CD4-positive, alpha-beta T cell (primary cell): ENCODE measurements at regions not wholly inside any gene's neighbourhood (a gene's known extent, or its start where the extent isn't known, plus 50 kb on each side); places are given as distances from the start of the nearest gene placed in this dataset.

Source experiments
- ATAC-seq: fragments of 200-7000 bp; cut with Tn5 transposase; one replicate; pipeline ENCODE4 v1.10.0; 2022; ENCODE audit warnings: mild to moderate bottlenecking; ENCODE audit not compliant: poor library complexity
- CTCF ChIA-PET: fragments of 350-600 bp; sonication (Branson Sonifier 250); formaldehyde crosslinking; loops from one replicate; lab custom pipeline; 2021; ENCODE audit warnings: antibody characterized with exemption, inconsistent platforms; lab: Charles Lee
- POLR2A ChIA-PET: fragments of 350-600 bp; sonication (Branson Sonifier 250); formaldehyde crosslinking; loops from one replicate; lab custom pipeline; 2021; ENCODE audit warnings: antibody characterized with exemption, inconsistent platforms; lab: Charles Lee
- DNase-seq, 14 experiments: peaks; one replicate each; pipeline ENCODE4 v3.0.0-alpha.2; 2013 to 2020; ENCODE audit warnings: mixed read lengths in 2 of 14
- H3K27ac ChIP-seq, 2 donors: one replicate each; pipeline versions ENCODE4 v1.5.1 to v1.7.0; 2013; ENCODE audit warnings: low read length in 2 of 2, low read depth in 1 of 2, mild to moderate bottlenecking in 1 of 2
- H3K27me3 ChIP-seq, 2 experiments: 1 replicate in 1 of 2; 2 replicates in 1 of 2; pipeline versions ENCODE4 v1.6.1 to v1.7.0; 2013; ENCODE audit warnings: low read length in 2 of 2, control low read depth in 1 of 2, mild to moderate bottlenecking in 1 of 2, moderate library complexity in 1 of 2; ENCODE audit not compliant: insufficient read depth in 2 of 2, control insufficient read depth in 1 of 2
- H3K36me3 ChIP-seq: one replicate; pipeline ENCODE4 v1.6.1; 2013; ENCODE audit warnings: low read length, control low read depth; ENCODE audit not compliant: insufficient read depth
- H3K4me1 ChIP-seq: one replicate; pipeline ENCODE4 v1.6.1; 2013; ENCODE audit warnings: low read length, control low read depth; ENCODE audit not compliant: insufficient read depth
- H3K4me3 ChIP-seq: one replicate; pipeline ENCODE4 v1.5.1; 2013; ENCODE audit warnings: mild to moderate bottlenecking, low read length, moderate library complexity
- H3K9me3 ChIP-seq, 2 experiments: 1 replicate in 1 of 2; 2 replicates in 1 of 2; pipeline versions ENCODE4 v1.6.1 to v1.7.0; 2013; ENCODE audit warnings: low read length in 2 of 2, mild to moderate bottlenecking in 2 of 2, control low read depth in 1 of 2, moderate library complexity in 1 of 2; ENCODE audit not compliant: control insufficient read depth in 1 of 2, insufficient read depth in 1 of 2
- H3K27ac Mint-ChIP-seq: one replicate; pipeline ENCODE4 v1.8.0; 2020; ENCODE audit warnings: mixed read lengths
- H3K27me3 Mint-ChIP-seq: one replicate; pipeline ENCODE4 v1.8.0; 2021; ENCODE audit warnings: mixed read lengths
- H3K36me3 Mint-ChIP-seq: one replicate; pipeline ENCODE4 v1.8.0; 2021; ENCODE audit warnings: low read depth, mixed read lengths
- H3K4me1 Mint-ChIP-seq: one replicate; pipeline ENCODE4 v1.8.0; 2021; ENCODE audit warnings: low read depth, mixed read lengths
- H3K4me3 Mint-ChIP-seq: one replicate; pipeline ENCODE4 v1.8.0; 2020; ENCODE audit warnings: mild to moderate bottlenecking, mixed read lengths
- H3K9me3 Mint-ChIP-seq: one replicate; pipeline ENCODE4 v1.8.0; 2020; ENCODE audit warnings: mixed read lengths
- intact Hi-C, 2 experiments: fragments of 100-400 bp; cut with DNase I in 1 of 2; cut with micrococcal nuclease in 1 of 2; formaldehyde crosslinking; loops; one replicate each; pipeline versions ENCODE4 v1.15.1 to v1.9.0; 2023 to 2025; cut with DNase I, micrococcal nuclease
- TF ChIP-seq, protein P1 (sequence below): fragments of 200-600 bp; IDR thresholded peaks from one replicate; pipeline ENCODE4 v1.8.0; 2022; ENCODE audit warnings: antibody characterized with exemption, mild to moderate bottlenecking

DNA sequence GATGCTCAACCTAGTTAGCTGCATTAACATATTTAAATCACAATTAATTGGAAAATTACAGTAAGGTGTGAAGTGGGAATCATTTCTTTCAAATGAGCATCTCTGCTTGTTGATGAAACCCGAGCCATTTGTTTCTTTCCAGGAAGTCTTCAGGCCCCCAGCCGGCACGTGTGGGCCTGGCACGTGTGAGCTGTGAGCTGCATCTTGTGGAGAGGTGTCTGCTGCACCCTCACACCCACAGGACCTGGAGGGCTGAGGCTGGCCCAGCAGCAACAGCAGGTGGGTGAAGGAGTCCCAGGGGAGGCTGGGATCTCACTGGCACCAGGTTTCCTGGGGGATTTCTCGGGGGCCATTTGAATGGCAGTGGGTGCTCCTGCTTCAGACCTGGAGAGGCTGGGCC lies 372.5 kb upstream of the MKI67 start:
- ATAC-seq (no peak), DNase-seq (no peak)
- Mint-ChIP-seq H3K36me3 (no peaks in the 10 kb centered on the region), H3K4me3 (no peak overlapping the region), H3K9me3 (no peaks in the 10 kb centered on the region), H3K27me3 (peaks cover 5% of the 10 kb centered on the region), H3K27ac (no peak overlapping the region), H3K4me1 (no peaks in the 10 kb centered on the region)
- H3K9me3 ChIP-seq, result peaks cover 0 to 24% of the 10 kb centered on the region in 2 experiments
- ChIA-PET POLR2A (no interaction called here), CTCF (no interaction called here)
- no peak overlapping the region for H3K4me3 ChIP-seq
- no peaks in the 10 kb centered on the region for H3K27me3 ChIP-seq
- H3K36me3 ChIP-seq, result no peaks in the 10 kb centered on the region
- no peak overlapping the region for H3K27ac ChIP-seq
- H3K4me1 ChIP-seq, result no peaks in the 10 kb centered on the region
- TF ChIP-seq, protein P1, sequence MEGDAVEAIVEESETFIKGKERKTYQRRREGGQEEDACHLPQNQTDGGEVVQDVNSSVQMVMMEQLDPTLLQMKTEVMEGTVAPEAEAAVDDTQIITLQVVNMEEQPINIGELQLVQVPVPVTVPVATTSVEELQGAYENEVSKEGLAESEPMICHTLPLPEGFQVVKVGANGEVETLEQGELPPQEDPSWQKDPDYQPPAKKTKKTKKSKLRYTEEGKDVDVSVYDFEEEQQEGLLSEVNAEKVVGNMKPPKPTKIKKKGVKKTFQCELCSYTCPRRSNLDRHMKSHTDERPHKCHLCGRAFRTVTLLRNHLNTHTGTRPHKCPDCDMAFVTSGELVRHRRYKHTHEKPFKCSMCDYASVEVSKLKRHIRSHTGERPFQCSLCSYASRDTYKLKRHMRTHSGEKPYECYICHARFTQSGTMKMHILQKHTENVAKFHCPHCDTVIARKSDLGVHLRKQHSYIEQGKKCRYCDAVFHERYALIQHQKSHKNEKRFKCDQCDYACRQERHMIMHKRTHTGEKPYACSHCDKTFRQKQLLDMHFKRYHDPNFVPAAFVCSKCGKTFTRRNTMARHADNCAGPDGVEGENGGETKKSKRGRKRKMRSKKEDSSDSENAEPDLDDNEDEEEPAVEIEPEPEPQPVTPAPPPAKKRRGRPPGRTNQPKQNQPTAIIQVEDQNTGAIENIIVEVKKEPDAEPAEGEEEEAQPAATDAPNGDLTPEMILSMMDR, result no peak
- intact Hi-C loops, result no loop called here

DNA sequence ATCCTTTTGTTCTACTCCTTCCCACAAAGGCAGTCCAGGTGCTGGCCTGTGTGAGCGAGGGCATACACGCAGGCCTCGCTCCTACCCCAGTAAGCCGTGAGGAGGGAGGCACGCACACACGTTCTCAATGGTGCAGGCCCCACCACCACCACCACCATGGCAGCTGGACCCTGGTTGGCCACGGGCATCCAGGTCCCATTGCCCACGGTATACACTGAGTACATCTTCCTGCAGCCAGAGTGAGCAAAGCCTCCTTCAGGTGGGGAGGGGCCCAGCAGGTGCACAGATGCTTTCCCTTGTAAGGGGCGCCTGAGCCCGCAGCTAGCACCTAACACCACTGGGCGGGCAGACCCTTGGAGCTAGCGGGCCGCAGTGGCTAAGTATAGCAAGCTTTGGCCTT lies 373.3 kb upstream of the MKI67 start:
- no peak overlapping the region for H3K27ac Mint-ChIP-seq
- peaks cover 5% of the 10 kb centered on the region for H3K27me3 Mint-ChIP-seq
- ChIA-PET POLR2A (no interaction called here), CTCF (no interaction called here)
- no peak overlapping the region for H3K4me3 ChIP-seq
- TF ChIP-seq, protein P1, result no peak
- no peaks in the 10 kb centered on the region for H3K36me3 ChIP-seq
- H3K27ac ChIP-seq, result no peak overlapping the region
- H3K4me3 Mint-ChIP-seq, result no peak overlapping the region
- no peaks in the 10 kb centered on the region for H3K4me1 Mint-ChIP-seq
- intact Hi-C loops, result no loop called here
- ATAC-seq (no peak), DNase-seq (no peak)
- H3K36me3 Mint-ChIP-seq, result no peaks in the 10 kb centered on the region
- no peaks in the 10 kb centered on the region for H3K4me1 ChIP-seq
- no peaks in the 10 kb centered on the region for H3K27me3 ChIP-seq
- peaks cover 0 to 24% of the 10 kb centered on the region in 2 experiments for H3K9me3 ChIP-seq
- H3K9me3 Mint-ChIP-seq, result no peaks in the 10 kb centered on the region

DNA sequence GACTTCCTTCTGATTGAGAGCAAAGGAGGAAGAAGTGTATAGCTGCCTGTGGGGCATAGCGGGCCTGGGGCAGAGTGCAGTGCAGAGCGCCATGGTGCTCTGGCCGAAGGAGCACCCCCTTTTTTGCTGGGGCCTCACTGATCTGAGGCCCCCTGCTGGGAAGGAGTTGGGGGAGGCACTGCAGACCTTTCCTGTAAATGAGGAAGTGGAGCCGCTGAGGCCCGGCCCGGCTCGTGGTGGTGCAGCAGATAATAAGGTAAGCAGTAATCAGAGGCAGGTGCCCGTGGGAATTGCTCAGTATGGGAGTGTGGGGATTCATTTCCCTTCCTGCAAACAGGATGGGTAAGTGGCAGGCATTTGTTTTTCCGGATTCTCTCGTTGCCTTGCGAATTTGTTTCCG lies 373.7 kb upstream of the MKI67 start:
- intact Hi-C loops, result no loop called here
- Histone ChIP-seq H3K36me3 (no peaks in the 10 kb centered on the region), H3K4me1 (no peaks in the 10 kb centered on the region), H3K4me3 (no peak overlapping the region), H3K9me3 (peaks cover 0 to 24% of the 10 kb centered on the region in 2 experiments), H3K27me3 (no peaks in the 10 kb centered on the region), H3K27ac (no peak overlapping the region)
- POLR2A ChIA-PET, result no interaction called here
- no peaks in the 10 kb centered on the region for H3K9me3 Mint-ChIP-seq
- no peak for DNase-seq
- ATAC-seq, result no peak
- peaks cover 5% of the 10 kb centered on the region for H3K27me3 Mint-ChIP-seq
- H3K27ac Mint-ChIP-seq, result no peak overlapping the region
- H3K4me3 Mint-ChIP-seq, result no peak overlapping the region
- no peaks in the 10 kb centered on the region for H3K4me1 Mint-ChIP-seq
- H3K36me3 Mint-ChIP-seq, result no peaks in the 10 kb centered on the region
- TF ChIP-seq, protein P1, result no peak
- CTCF ChIA-PET, result no interaction called here
